Progenitor cell of endocrine pancreas (in vitro differentiated cells): ENCODE measurements at regions not wholly inside any gene's neighbourhood (a gene's known extent, or its start where the extent isn't known, plus 50 kb on each side); places are given as distances from the start of the nearest gene placed in this dataset.

ENCODE experiments used
- DNase-seq: peaks from one replicate; pipeline ENCODE4 v3.0.0; 2021; ENCODE audit warnings: low spot score; ENCODE audit not compliant: unreplicated experiment
- H3K27ac Mint-ChIP-seq: 2 replicates; pipeline ENCODE4 v1.8.0; 2021; ENCODE audit warnings: mild to moderate bottlenecking, moderate library complexity, mixed read lengths
- H3K27me3 Mint-ChIP-seq: 2 replicates; pipeline ENCODE4 v1.8.0; 2021; ENCODE audit warnings: mixed read lengths
- H3K36me3 Mint-ChIP-seq: 2 replicates; pipeline ENCODE4 v1.8.0; 2022; ENCODE audit warnings: mixed read lengths; ENCODE audit not compliant: insufficient read depth
- H3K4me1 Mint-ChIP-seq: 2 replicates; pipeline ENCODE4 v1.8.0; 2021; ENCODE audit warnings: low read depth, mixed read lengths
- H3K4me3 Mint-ChIP-seq: 2 replicates; pipeline ENCODE4 v1.8.0; 2021; ENCODE audit warnings: low read depth, mild to moderate bottlenecking, moderate library complexity, mixed read lengths
- H3K9me3 Mint-ChIP-seq: 2 replicates; pipeline ENCODE4 v1.8.0; 2021; ENCODE audit warnings: low read depth, mixed read lengths
- TF ChIP-seq, protein P1 (sequence below): fragments of 200-600 bp; sonication (generic); IDR thresholded peaks from one replicate; pipeline ENCODE4 v1.5.0; 2021; ENCODE audit warnings: antibody characterized with exemption, mild to moderate bottlenecking; ENCODE audit not compliant: unreplicated experiment

DNA sequence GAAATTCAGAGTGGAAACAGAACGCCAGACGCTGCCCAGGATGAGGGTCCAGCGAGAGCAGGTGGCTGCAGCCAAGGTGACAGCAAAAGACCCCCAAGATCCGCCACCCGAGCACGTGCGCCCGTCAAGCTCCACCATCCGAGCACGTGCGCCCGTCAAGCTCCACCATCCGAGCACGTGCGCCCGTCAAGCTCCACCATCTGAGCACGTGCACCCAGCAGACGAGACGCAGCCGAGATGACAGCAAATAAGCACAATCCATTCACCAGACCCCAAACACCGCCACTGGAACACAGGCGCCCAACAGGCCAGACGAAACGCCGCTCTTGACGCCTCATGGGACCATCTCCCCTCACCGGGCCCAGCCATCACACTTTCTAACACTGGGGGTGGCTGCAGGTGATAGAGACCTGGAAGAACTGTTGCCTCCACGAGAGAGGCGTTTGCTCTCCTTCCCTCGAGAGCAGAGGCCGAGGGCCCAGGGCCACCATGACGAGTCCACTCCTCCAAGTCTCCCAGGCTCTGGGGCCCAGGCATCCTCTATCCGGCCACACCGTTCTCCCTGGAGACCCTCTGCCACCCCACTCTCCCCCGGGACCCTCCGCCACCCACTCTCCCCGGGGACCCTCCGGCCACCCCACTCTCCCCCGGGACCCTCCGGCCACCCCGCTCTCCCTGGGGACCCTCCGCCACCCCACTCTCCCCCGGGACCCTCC, 62.1 kb upstream of the GALNT9 start:
- H3K4me1 Mint-ChIP-seq, result peaks cover 4% of the 10 kb centered on the region
- H3K36me3 Mint-ChIP-seq, result no peaks in the 10 kb centered on the region
- peaks cover 4% of the 10 kb centered on the region for H3K9me3 Mint-ChIP-seq
- no peak overlapping the region for H3K4me3 Mint-ChIP-seq
- no peak overlapping the region for H3K27ac Mint-ChIP-seq
- DNase-seq, result no peak
- peaks cover 64% of the 10 kb centered on the region for H3K27me3 Mint-ChIP-seq
- TF ChIP-seq, protein P1, sequence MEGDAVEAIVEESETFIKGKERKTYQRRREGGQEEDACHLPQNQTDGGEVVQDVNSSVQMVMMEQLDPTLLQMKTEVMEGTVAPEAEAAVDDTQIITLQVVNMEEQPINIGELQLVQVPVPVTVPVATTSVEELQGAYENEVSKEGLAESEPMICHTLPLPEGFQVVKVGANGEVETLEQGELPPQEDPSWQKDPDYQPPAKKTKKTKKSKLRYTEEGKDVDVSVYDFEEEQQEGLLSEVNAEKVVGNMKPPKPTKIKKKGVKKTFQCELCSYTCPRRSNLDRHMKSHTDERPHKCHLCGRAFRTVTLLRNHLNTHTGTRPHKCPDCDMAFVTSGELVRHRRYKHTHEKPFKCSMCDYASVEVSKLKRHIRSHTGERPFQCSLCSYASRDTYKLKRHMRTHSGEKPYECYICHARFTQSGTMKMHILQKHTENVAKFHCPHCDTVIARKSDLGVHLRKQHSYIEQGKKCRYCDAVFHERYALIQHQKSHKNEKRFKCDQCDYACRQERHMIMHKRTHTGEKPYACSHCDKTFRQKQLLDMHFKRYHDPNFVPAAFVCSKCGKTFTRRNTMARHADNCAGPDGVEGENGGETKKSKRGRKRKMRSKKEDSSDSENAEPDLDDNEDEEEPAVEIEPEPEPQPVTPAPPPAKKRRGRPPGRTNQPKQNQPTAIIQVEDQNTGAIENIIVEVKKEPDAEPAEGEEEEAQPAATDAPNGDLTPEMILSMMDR, result no peak

GRCh38 chr12:132390287-132391076, 61.1 kb upstream of the GALNT9 start:
- Mint-ChIP-seq H3K27ac (no peak overlapping the region), H3K4me1 (no peaks in the 10 kb centered on the region), H3K9me3 (peaks cover 4% of the 10 kb centered on the region), H3K36me3 (no peaks in the 10 kb centered on the region), H3K4me3 (no peak overlapping the region), H3K27me3 (peaks cover 57% of the 10 kb centered on the region)
- TF ChIP-seq, protein P1, result no peak
- DNase-seq, result no peak

- H3K27me3 Mint-ChIP-seq, result peaks cover 57% of the 10 kb centered on the region
- no peaks in the 10 kb centered on the region for H3K4me1 Mint-ChIP-seq
- no peak overlapping the region for H3K4me3 Mint-ChIP-seq
- no peak for DNase-seq
- no peaks in the 10 kb centered on the region for H3K36me3 Mint-ChIP-seq
- no peak overlapping the region for H3K27ac Mint-ChIP-seq
- H3K9me3 Mint-ChIP-seq, result peaks cover 4% of the 10 kb centered on the region
- TF ChIP-seq, protein P1, result no peak
These were observed 60.3 kb upstream of the GALNT9 start for GRCh38 chr12:132389526-132390286.

GRCh38 chr12:132389026-132389425, 59.6 kb upstream of the GALNT9 start:
- no peak for DNase-seq
- TF ChIP-seq, protein P1, result no peak
- Mint-ChIP-seq H3K4me3 (no peak overlapping the region), H3K9me3 (peaks cover 4% of the 10 kb centered on the region), H3K27me3 (peaks cover 52% of the 10 kb centered on the region), H3K4me1 (no peaks in the 10 kb centered on the region), H3K27ac (no peak overlapping the region), H3K36me3 (no peaks in the 10 kb centered on the region)

DNA sequence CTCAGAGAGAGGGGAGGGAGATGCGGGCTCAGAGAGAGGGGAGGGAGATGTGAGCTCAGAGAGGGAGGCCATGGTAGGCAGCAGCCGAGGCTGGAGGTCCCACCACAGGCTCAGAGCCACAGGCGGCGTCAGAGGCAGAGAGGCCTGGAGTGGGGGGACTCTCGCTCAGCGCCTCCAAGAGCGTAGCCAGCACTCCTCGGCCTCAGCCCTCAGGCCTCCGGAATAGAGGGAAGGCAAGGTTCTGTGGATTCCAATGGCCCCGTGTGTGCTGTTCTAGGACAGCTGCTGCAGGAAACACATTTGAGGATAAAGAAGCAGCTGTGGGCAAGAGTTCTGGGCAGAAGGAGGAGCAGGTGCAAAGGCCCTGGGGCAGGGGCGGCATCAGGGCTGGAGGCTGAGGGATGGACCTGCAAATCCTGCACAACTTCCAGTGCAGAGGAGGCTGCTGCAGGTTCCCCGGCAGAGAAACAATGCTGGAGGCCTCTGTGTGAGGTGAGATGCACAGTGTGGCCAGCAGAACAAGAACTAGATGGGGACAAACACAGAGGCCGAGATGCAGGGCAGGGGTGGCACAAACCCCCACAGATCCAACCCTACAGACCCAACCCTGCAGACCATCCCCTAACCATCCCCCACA, 59.1 kb upstream of the GALNT9 start:
- TF ChIP-seq, protein P1, result no peak
- peaks cover 48% of the 10 kb centered on the region for H3K27me3 Mint-ChIP-seq
- H3K27ac Mint-ChIP-seq, result no peak overlapping the region
- no peaks in the 10 kb centered on the region for H3K36me3 Mint-ChIP-seq
- peaks cover 4% of the 10 kb centered on the region for H3K9me3 Mint-ChIP-seq
- no peaks in the 10 kb centered on the region for H3K4me1 Mint-ChIP-seq
- H3K4me3 Mint-ChIP-seq, result no peak overlapping the region
- DNase-seq, result no peak
